Left ventricle myocardium inferior (tissue), 1 donor: ENCODE measurements at regions not wholly inside any gene's neighbourhood (a gene's known extent, or its start where the extent isn't known, plus 50 kb on each side); places are given as distances from the start of the nearest gene placed in this dataset.

Experiments used
- DNase-seq: peaks from one replicate; pipeline ENCODE4 v3.0.0-alpha.2; 2020
- H3K27ac ChIP-seq: fragments of 200-600 bp; replicated peaks from 2 replicates; pipeline ENCODE4 v1.8.0; 2021
- H3K27me3 ChIP-seq: fragments of 200-600 bp; 2 replicates; pipeline ENCODE4 v1.8.0; 2021; ENCODE audit warnings: low read depth
- H3K36me3 ChIP-seq: fragments of 200-600 bp; 2 replicates; pipeline ENCODE4 v1.8.0; 2021
- H3K4me1 ChIP-seq: fragments of 200-600 bp; 2 replicates; pipeline ENCODE4 v1.8.0; 2021
- H3K4me3 ChIP-seq: fragments of 200-600 bp; 2 replicates; pipeline ENCODE4 v1.8.0; 2021; ENCODE audit warnings: mild to moderate bottlenecking, moderate library complexity
- H3K9me3 ChIP-seq: fragments of 200-600 bp; replicated peaks from 2 replicates; pipeline ENCODE4 v1.8.0; 2021
- CTCF ChIP-seq: fragments of 200-600 bp; IDR thresholded peaks from 2 replicates; pipeline ENCODE4 v1.8.0; 2021; ENCODE audit warnings: antibody characterized with exemption, mild to moderate bottlenecking, borderline replicate concordance
- intact Hi-C: fragments of 100-400 bp; cut with micrococcal nuclease; formaldehyde crosslinking; loops from one replicate; pipeline ENCODE4 v1.11.0; 2022
- donor health status: DM: no; HTN: yes; CAD: no; lungs with severe emphysema.

- intact Hi-C loops = no loop called here
- Histone ChIP-seq H3K36me3 (no peaks in the 10 kb centered on the region), H3K9me3 (no peaks in the 10 kb centered on the region), H3K4me3 (no peak overlapping the region), H3K4me1 (no peaks in the 10 kb centered on the region), H3K27ac (no peak overlapping the region), H3K27me3 (no peaks in the 10 kb centered on the region)
- no peak for DNase-seq
- TF ChIP-seq CTCF = no peak
Observed at GRCh38 chr3:24937228-24937627, 442.6 kb upstream of the THRB start.

GRCh38 chr3:24937780-24938179, 443.1 kb upstream of the THRB start:
- no peaks in the 10 kb centered on the region for H3K27me3 ChIP-seq
- H3K4me1 ChIP-seq = no peaks in the 10 kb centered on the region
- no peak overlapping the region for H3K27ac ChIP-seq
- no peaks in the 10 kb centered on the region for H3K9me3 ChIP-seq
- intact Hi-C loops = no loop called here
- TF ChIP-seq CTCF = no peak
- H3K36me3 ChIP-seq = no peaks in the 10 kb centered on the region
- no peak overlapping the region for H3K4me3 ChIP-seq
- DNase-seq = no peak

GRCh38 chr3:24943961-24944360, 449.3 kb upstream of the THRB start:
- no peaks in the 10 kb centered on the region for H3K36me3 ChIP-seq
- no peak for DNase-seq
- no peak for TF ChIP-seq CTCF
- H3K4me1 ChIP-seq = no peaks in the 10 kb centered on the region
- no peaks in the 10 kb centered on the region for H3K9me3 ChIP-seq
- no peak overlapping the region for H3K27ac ChIP-seq
- intact Hi-C loops = no loop called here
- H3K4me3 ChIP-seq = no peak overlapping the region
- no peaks in the 10 kb centered on the region for H3K27me3 ChIP-seq

GRCh38 chr3:24944805-24945520, 450.3 kb upstream of the THRB start:
- no peak overlapping the region for H3K4me3 ChIP-seq
- H3K36me3 ChIP-seq = no peaks in the 10 kb centered on the region
- no peaks in the 10 kb centered on the region for H3K27me3 ChIP-seq
- intact Hi-C loops = no loop called here
- TF ChIP-seq CTCF = no peak
- DNase-seq = no peak
- H3K4me1 ChIP-seq = no peaks in the 10 kb centered on the region
- H3K9me3 ChIP-seq = no peaks in the 10 kb centered on the region
- no peak overlapping the region for H3K27ac ChIP-seq

GRCh38 chr3:24945563-24945962, 450.9 kb upstream of the THRB start:
- Histone ChIP-seq H3K4me1 (no peaks in the 10 kb centered on the region), H3K27me3 (no peaks in the 10 kb centered on the region), H3K27ac (no peak overlapping the region), H3K4me3 (no peak overlapping the region), H3K36me3 (no peaks in the 10 kb centered on the region), H3K9me3 (no peaks in the 10 kb centered on the region)
- TF ChIP-seq CTCF = no peak
- no peak for DNase-seq
- intact Hi-C loops = no loop called here
